Heart left ventricle (tissue), 16 donors: ENCODE measurements at regions not wholly inside any gene's neighbourhood (a gene's known extent, or its start where the extent isn't known, plus 50 kb on each side); places are given as distances from the start of the nearest gene placed in this dataset.
A peak's percentile ranks its signal among the peaks of the same experiment; 100 is the strongest.

ENCODE experiments used
- ATAC-seq, 4 donors: fragments of 200-7000 bp; cut with Tn5 transposase; one replicate each; pipeline ENCODE4 v1.9.1; 2020 to 2022; ENCODE audit warnings: moderate library complexity in 4 of 4, mild to moderate bottlenecking in 3 of 4, moderate number of reproducible peaks in 1 of 4
- DNase-seq, 5 donors: peaks; one replicate each; pipeline ENCODE4 v3.0.0-alpha.2; 2020
- H3K27ac ChIP-seq, 12 donors: fragments of 200-600 bp; sonication (generic) in 4 of 12; one replicate each; pipeline versions ENCODE4 v1.5.0 to v1.8.0; 2016 to 2022; ENCODE audit warnings: mild to moderate bottlenecking in 2 of 12
- H3K27me3 ChIP-seq, 9 donors: fragments of 200-600 bp; sonication (generic) in 2 of 9; one replicate each; pipeline versions ENCODE4 v1.5.1 to v1.8.0; 2016 to 2022; ENCODE audit warnings: mild to moderate bottlenecking in 3 of 9
- H3K36me3 ChIP-seq, 9 donors: fragments of 200-600 bp; sonication (generic) in 2 of 9; one replicate each; pipeline versions ENCODE4 v1.5.0 to v1.8.0; 2018 to 2022; ENCODE audit warnings: mild to moderate bottlenecking in 2 of 9
- H3K4me1 ChIP-seq, 12 donors: fragments of 200-600 bp; sonication (generic) in 4 of 12; one replicate each; pipeline versions ENCODE4 v1.5.0 to v1.8.0; 2016 to 2022; ENCODE audit warnings: mild to moderate bottlenecking in 3 of 12
- H3K4me3 ChIP-seq, 12 donors: fragments of 200-600 bp; sonication (generic) in 4 of 12; one replicate each; pipeline versions ENCODE4 v1.5.0 to v1.8.0; 2017 to 2022; ENCODE audit warnings: mild to moderate bottlenecking in 9 of 12, moderate library complexity in 4 of 12
- H3K9me3 ChIP-seq, 12 donors: fragments of 200-600 bp; sonication (generic) in 4 of 12; one replicate each; pipeline versions ENCODE4 v1.5.0 to v1.8.0; 2016 to 2022; ENCODE audit warnings: mild to moderate bottlenecking in 1 of 12
- CTCF ChIP-seq, 12 donors: fragments of 200-600 bp; sonication (generic) in 4 of 12; IDR thresholded peaks; one replicate each; pipeline versions ENCODE4 v1.5.0 to v1.8.0; 2018 to 2022; ENCODE audit warnings: antibody characterized with exemption in 12 of 12, mild to moderate bottlenecking in 5 of 12
- POLR2A ChIP-seq, 2 donors: fragments of 450-650 bp; IDR thresholded peaks; one replicate each; pipeline ENCODE4 v1.6.1; 2017; ENCODE audit warnings: antibody characterized with exemption in 2 of 2, mild to moderate bottlenecking in 2 of 2, moderate library complexity in 2 of 2
- WGBS, 4 donors: extraction: QIAGEN DNeasy Blood & Tissue Kit in 2 of 4; methylation state at CpG; one replicate each; pipeline versions ENCODE4 v1.1.5 to v1.1.7; 2013 to 2018; 5-methylcytosine and 5-hydroxymethylcytosine counted together
- intact Hi-C, 10 donors: fragments of 100-400 bp; cut with DNase I; formaldehyde crosslinking; loops; one replicate each; pipeline versions ENCODE4 v1.11.1 to v1.14.2; 2022
- donor health status: ischemic (EF 13 %, LVEDD 7.1; RV severe dilation, severe dysfunction).
- donor health status: healthy with polysubstance abuse.
- donor health status: DM: no; HTN: yes; CAD: no.
- donor health status: DM: no; HTN: no; CAD: no.
- donor health status: ischemic (EF 25% LVEDD 6.9; RV normal size, moderate dysfunction).
- donor health status: ischemic (EF 25% LVEDD 5.7; RV mildly dilated, moderate dysfunction).
- donor health status: healthy.
- donor health status: DM: yes; HTN: yes; CAD: no.
- donor health status: ischemic (EF 35%, LVEDD 5.7; RV mildly dilated, moderate dysfunction).
- donor health status: nonischemic (EF 11% LVEDD 7.7; RV severe dilation, severe dysfunction).
- donor health status: DM: yes; HTN: yes; CAD: no.
- donor health status: PGD.
- donor health status: ischemic (EF 29% LVEDD 5.4; RV normal size, mild dysfunction).
- donor health status: nonischemic (EF 23%, LVEDD 6.1; RV moderate dilation, normal function).

- DNase-seq (no peak), ATAC-seq (no peak)
- TF ChIP-seq POLR2A (IDR thresholded peaks at IDR 0.05) (no peak), CTCF (IDR thresholded peaks at IDR 0.05) (peak; percentile 15 to 53 (median 36))
- H3K4me3 ChIP-seq: no peak overlapping the region
- no peaks in the 10 kb centered on the region for H3K36me3 ChIP-seq
- no peaks in the 10 kb centered on the region for H3K27me3 ChIP-seq
- peaks cover 0 to 3% (median 0%) of the 10 kb centered on the region in 12 donors for H3K9me3 ChIP-seq
- intact Hi-C loops: loop anchor here in 4 of 10 donors (5.0 to 10.0 kb wide), 4 partner anchors 162 to 375 kb away; no protein-coding TSS in a partner anchor
- H3K4me1 ChIP-seq: no peaks in the 10 kb centered on the region
- no peak overlapping the region for H3K27ac ChIP-seq
Observed at GRCh38 chr18:64409511-64409910, 260.6 kb upstream of the LINC00305 start.

GRCh38 chr18:64407606-64408005 is 258.7 kb upstream of the LINC00305 start:
- Histone ChIP-seq H3K4me1 (no peaks in the 10 kb centered on the region), H3K9me3 (no peaks in the 10 kb centered on the region), H3K4me3 (no peak overlapping the region), H3K27ac (no peak overlapping the region), H3K36me3 (no peaks in the 10 kb centered on the region), H3K27me3 (no peaks in the 10 kb centered on the region)
- intact Hi-C loops: loop anchor here in 4 of 10 donors (5.0 to 10.0 kb wide), 4 partner anchors 160 to 373 kb away; no protein-coding TSS in a partner anchor
- TF ChIP-seq CTCF (IDR thresholded peaks at IDR 0.05): no peak
- no peak for TF ChIP-seq POLR2A (IDR thresholded peaks at IDR 0.05)
- DNase-seq (no peak), ATAC-seq (no peak)
- WGBS, 4 donors: 76 to 86% (median 80%) methylated on average over 2 of the region's 2 CpGs

- TF ChIP-seq POLR2A (IDR thresholded peaks at IDR 0.05) (no peak), CTCF (IDR thresholded peaks at IDR 0.05) (no peak)
- H3K4me1 ChIP-seq: no peaks in the 10 kb centered on the region
- H3K36me3 ChIP-seq: no peaks in the 10 kb centered on the region
- no peak for DNase-seq
- H3K27me3 ChIP-seq: no peaks in the 10 kb centered on the region
- no peak overlapping the region for H3K27ac ChIP-seq
- 69 to 82% (median 74%) methylated on average over 4 of the region's 4 CpGs for WGBS, 4 donors
- no peaks in the 10 kb centered on the region for H3K9me3 ChIP-seq
- no peak overlapping the region for H3K4me3 ChIP-seq
- no peak for ATAC-seq
- intact Hi-C loops: loop anchor here in 4 of 10 donors (5.0 to 10.0 kb wide), 4 partner anchors 158 to 370 kb away; no protein-coding TSS in a partner anchor
Observed at GRCh38 chr18:64405161-64405560, 256.3 kb upstream of the LINC00305 start.

GRCh38 chr18:64403784-64404503 is 255.1 kb upstream of the LINC00305 start:
- intact Hi-C loops: loop anchor here in 4 of 10 donors (10.0 kb wide), 2 partner anchors 159 to 369 kb away; no protein-coding TSS in a partner anchor
- no peak for DNase-seq
- no peak for ATAC-seq
- Histone ChIP-seq H3K4me1 (no peaks in the 10 kb centered on the region), H3K4me3 (no peak overlapping the region), H3K27me3 (no peaks in the 10 kb centered on the region), H3K9me3 (no peaks in the 10 kb centered on the region), H3K27ac (no peak overlapping the region), H3K36me3 (no peaks in the 10 kb centered on the region)
- TF ChIP-seq POLR2A (IDR thresholded peaks at IDR 0.05) (no peak), CTCF (IDR thresholded peaks at IDR 0.05) (no peak)
- 70 to 83% (median 79%) methylated on average over 2 of the region's 2 CpGs for WGBS, 4 donors
